ENCODE measurements at regions not wholly inside any gene's neighbourhood (a gene's known extent, or its start where the extent isn't known, plus 50 kb on each side); places are given as distances from the start of the nearest gene placed in this dataset.

GRCh38 chr1:72724951-72725861 lies 442.9 kb upstream of the NEGR1 start:
- no peak for DNase-seq

DNA sequence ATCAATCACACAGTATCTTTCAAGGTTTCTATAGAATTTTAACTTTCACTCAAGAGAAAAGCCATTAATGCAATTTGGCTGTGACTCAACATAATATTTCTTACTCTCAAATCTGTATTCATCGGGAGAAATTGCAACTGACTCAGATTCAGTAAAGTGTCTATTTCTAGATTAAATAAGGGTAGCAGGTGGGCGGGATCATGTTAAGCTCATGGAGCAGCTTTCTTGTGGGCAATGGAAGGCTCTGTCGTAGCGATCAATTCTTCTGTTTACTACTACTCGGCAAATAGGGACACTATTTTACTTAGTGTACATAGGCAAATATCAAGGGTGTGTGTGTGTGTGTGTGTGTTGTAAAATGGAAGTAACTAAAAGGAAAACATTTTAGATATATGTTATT lies 423.6 kb upstream of the NEGR1 start:
- no peak for DNase-seq

DNA sequence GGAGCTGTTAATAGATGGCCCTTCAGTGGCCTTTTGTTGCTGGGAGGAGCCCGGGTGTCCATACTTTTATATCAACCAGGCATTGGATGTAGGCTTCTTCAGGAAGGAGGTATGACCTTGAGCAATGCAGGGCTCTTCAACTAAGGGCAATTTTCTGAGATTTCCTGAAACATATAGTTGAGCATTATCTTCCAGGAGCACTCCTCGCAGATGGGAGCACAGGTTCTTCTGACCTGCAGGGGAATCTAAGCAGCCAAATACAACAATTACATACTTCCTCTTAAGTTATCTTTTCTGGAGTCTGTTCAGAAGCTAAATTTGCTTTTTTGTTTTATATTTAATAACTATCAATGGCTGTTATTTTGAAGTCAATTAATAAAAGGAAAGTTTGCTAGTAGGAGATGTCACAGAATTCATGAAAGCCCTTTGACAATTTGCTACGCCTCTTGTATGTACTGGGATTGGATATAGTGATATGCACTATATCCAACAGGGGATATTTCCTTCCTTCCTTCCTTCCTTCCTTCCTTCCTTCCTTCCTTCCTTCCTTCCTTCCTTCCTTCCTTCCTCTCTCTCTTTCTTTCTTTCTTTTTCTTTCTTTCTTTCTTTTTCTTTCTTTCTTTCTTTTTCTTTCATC lies 422.6 kb upstream of the NEGR1 start:
- no peak for DNase-seq

GRCh38 chr1:72697410-72697809 lies 415.1 kb upstream of the NEGR1 start:
- DNase-seq = no peak

- no peak for DNase-seq
These were observed 411.6 kb upstream of the NEGR1 start for GRCh38 chr1:72693899-72694298.

DNA sequence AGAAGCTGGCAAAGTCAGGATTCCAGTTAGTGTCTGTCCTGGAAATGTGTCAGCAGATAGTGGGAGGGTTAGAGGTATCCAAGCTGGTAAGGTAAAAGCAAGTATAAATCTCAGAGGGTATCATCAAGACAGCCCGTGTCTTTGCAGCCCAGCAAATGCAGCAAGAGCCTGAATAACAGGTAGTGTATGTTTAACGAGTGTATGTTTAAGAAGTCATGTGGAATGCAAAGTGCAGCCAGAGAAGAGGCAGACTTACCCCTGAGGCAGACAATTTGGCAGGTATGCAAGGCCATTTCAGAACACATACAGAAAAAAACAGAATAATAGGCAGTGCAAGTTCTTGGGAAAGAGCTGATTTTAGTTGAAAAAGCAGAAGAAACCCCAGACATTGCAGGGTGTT lies 411.0 kb upstream of the NEGR1 start:
- no peak for DNase-seq

DNA sequence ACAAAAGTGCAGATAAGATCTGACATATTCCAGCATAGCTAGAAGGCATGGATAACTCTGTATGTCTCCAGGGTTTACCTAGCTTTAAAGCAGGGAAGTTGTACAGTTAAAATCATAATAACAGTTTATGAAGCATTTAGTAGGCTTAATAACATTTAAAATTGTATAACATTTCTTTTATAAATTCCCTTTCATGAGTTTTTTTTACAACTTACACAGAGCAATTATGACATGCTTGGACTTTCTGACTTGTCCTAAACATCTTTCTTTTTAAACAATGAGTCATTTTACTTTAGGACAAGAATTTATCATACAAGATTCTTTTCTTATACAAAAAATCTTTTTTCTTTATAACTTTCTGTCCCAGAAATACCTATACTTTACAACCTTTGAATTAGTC lies 408.5 kb upstream of the NEGR1 start:
- DNase-seq = no peak

- DNase-seq = no peak
These were observed 396.3 kb upstream of the NEGR1 start for GRCh38 chr1:72678683-72679082.

- no peak for DNase-seq
These were observed 388.6 kb upstream of the NEGR1 start for GRCh38 chr1:72670902-72671301.

GRCh38 chr1:72662918-72663317 lies 380.6 kb upstream of the NEGR1 start:
- DNase-seq = no peak

GRCh38 chr1:72650843-72651435 lies 368.6 kb upstream of the NEGR1 start:
- no peak for DNase-seq

GRCh38 chr1:72649991-72650390 lies 367.7 kb upstream of the NEGR1 start:
- peak; percentile 61 for DNase-seq

- DNase-seq = no peak
These were observed 367.0 kb upstream of the NEGR1 start for GRCh38 chr1:72649211-72649888.

- DNase-seq = no peak
These were observed 366.1 kb upstream of the NEGR1 start for GRCh38 chr1:72648465-72648864.

- no peak for DNase-seq
These were observed 360.8 kb upstream of the NEGR1 start for GRCh38 chr1:72643142-72643541.

- DNase-seq = no peak
These were observed 355.3 kb upstream of the NEGR1 start for GRCh38 chr1:72637593-72637992.

- DNase-seq = peak; percentile 32
These were observed 354.3 kb upstream of the NEGR1 start for GRCh38 chr1:72636631-72637030.

DNA sequence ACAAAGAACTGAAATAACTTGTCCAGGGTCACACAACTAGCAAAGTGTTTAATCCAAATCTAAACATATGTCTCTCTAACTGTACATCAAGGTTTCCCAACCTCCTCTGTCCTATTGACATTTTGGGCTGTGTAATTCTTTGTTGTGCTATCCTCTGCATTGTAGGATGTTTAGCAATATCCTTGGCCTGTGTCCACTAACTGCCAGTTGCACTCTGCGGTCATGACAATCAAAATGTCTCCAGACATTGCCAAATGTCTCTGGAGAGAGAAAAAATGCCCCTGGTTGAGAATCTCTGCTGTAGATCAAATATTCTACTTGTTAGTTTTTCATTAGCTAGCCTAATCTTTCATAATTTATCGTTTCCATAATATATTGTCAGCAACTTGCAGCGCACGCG lies 353.4 kb upstream of the NEGR1 start:
- peak; percentile 29 for DNase-seq

- no peak for DNase-seq
These were observed 352.6 kb upstream of the NEGR1 start for GRCh38 chr1:72634946-72635345.

- DNase-seq = no peak
These were observed 349.1 kb upstream of the NEGR1 start for GRCh38 chr1:72631449-72631848.

- DNase-seq = peak; percentile 58
These were observed 341.0 kb upstream of the NEGR1 start for GRCh38 chr1:72623299-72623708.

GRCh38 chr1:72620453-72620852 lies 338.1 kb upstream of the NEGR1 start:
- DNase-seq = no peak

GRCh38 chr1:72606216-72606810 lies 324.0 kb upstream of the NEGR1 start:
- no peak for DNase-seq

Data from fibroblast of upper back skin (primary cell).